HG03066 (cell line): ENCODE measurements at regions not wholly inside any gene's neighbourhood (a gene's known extent, or its start where the extent isn't known, plus 50 kb on each side); places are given as distances from the start of the nearest gene placed in this dataset.
"Not testable (repeated sequence)": the region's sequence is repeated elsewhere in the genome, so short reads cannot be mapped to it uniquely, and the experiment has no call there.

Experiments used
- ATAC-seq: cut with Tn5 transposase; IDR thresholded peaks from one replicate; pipeline ENCODE4 v1.9.1; 2021; ENCODE audit warnings: low read depth; ENCODE audit not compliant: unreplicated experiment

- no peak for ATAC-seq
Observed at GRCh38 chr22:49660794-49661781, 166.6 kb downstream of the BRD1 start.

- no peak for ATAC-seq
Observed at GRCh38 chr22:49660321-49660720, 167.4 kb downstream of the BRD1 start.

DNA sequence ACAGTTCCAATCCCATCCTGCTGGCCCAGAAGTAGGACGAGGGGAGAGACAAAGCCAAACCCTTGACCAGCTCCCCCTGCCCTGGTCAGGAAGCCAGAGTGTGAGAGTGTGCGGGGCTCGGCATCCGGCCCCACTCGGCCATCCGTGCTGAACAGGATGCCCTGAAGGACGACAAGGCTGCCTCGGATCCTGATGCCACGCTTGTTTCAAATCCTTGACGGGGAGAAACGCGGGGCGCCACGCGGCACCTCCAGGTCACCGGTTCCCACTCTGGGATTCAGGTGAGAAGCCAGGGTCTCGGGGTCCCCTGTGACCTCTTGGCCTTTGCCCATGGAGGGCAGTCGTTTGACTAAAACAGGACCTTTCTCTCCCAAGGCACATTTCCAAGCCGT is 167.8 kb downstream of the BRD1 start:
- ATAC-seq: no peak

DNA sequence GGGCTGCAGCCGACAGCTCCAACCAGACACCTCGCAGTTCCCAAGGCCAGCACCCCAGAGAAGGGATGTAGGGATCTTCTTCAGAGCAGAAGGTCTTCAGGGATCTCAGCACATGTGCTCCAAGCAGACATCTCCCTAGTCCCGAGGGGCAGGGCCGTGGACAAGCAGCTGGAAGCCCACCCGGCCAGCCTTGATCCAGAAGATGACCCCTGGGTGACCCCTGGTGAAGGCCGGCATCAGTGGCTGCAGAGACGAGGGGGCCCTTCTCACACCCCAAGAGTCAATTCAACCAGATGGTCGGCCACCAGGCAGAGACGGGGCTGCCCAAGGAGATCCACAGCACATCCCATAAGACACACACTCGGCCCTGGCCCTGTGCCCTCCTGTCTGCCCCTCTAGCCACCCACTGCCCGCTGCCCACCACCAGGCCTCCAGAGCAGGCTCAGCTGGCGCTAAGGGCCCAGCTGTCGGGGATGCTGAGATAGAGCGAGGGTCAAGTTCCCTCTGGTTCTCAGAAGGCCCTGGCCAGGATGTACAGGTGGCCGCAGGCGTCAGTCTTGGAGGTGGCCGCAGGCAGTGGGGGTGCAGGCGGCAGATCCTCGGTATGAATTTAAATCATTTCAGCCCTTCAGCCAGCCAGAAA is 168.3 kb downstream of the BRD1 start:
- ATAC-seq: no peak

DNA sequence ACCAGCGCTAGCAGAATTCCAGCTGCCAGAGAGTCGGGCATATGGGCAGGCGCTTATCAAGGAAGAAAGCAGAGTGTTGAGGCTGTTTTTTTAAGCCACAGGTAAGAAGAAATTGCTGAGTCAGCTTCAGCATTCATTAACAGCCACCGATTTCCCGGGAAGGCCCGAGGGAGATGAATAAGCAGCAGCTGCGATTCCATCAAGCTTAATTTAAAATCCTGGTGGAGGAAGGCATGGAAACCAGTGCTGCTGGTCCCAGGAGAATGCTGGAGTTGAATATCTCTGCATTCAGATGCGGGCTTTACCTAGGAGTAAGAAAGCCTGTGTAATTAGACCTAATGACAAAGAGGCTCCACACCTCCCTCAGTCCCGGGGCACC is 168.8 kb downstream of the BRD1 start:
- ATAC-seq: no peak

DNA sequence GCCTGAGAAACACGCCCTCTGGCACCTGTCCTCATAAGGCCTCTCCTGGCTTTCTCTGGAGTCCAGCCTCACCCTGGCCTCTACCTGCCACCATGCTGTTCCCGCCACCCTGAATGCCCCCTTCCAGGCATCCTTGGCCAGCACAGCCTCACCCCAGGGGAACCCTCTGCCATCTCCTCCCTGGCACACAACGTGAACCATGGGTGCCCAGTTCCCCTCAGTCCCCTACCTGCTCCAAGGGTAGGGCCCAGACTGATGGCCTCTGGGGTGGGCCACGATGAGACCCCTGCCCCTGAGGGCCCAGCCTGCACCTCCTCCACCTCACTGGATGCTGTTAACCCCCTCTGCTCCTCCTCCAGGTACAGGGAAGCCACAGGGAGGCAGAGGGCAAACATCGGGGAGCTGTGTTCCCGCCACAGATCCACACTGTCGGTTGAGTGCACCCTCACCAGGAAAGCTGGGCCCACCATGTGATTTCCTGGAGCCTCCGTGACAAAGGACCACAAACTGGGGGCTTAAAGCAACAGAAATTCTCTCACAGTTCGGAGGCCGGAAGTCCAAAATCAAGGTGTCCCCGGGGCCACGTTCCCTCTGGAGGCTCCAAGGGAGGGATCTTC is 169.6 kb downstream of the BRD1 start:
- no peak for ATAC-seq

DNA sequence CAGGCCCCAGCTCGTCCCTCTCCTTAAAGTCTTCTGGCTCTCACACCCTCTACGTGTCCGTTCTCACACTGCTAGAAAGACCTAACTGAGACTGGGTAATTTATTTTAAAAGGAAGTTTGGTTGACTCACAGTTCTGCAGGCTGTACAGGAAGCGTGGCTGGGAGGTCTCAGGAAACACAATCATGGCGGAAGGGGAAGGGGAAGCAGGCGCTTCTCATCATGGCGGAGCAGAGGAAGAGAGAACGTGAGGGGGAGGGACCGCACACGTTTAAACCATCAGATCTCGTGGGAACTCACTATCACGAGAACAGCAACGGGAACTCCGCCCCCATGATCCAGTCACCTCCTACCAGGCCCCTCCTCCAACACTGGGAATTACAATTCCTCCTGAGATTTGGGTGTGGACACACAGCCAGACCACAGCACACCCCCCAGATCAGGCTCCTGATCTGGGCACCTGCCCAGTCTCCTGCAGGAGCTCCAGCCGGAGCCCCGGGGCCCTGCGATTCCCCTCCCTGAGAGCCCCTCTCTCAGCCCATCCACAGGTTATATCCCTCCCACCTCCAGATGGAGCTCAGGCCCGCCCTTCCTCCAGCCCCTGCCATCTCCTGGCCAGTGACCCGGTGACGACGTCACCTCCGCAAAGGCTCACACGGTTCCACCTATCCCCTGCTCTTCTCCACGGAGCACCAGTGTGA is 170.2 kb downstream of the BRD1 start:
- ATAC-seq: no peak

DNA sequence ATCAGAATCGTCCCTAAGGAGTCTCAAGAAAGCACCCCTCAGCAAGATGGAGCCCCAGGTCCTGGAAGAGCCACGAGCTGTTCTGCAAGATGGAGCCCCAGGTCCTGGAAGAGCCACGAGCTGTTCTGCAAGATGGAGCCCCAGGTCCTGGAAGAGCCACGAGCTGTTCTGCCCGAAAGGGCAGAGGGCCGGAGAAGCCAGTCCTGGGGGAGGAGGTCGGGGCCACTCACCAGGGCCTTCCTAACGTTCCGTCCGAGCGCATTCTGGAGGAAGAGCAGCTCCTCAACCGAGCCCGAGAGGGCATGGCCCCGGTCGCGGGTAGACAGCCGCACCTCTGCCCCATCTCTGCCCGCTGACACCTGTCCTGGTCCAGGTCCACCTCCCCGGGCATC is 170.8 kb downstream of the BRD1 start:
- ATAC-seq: not testable (repeated sequence)

DNA sequence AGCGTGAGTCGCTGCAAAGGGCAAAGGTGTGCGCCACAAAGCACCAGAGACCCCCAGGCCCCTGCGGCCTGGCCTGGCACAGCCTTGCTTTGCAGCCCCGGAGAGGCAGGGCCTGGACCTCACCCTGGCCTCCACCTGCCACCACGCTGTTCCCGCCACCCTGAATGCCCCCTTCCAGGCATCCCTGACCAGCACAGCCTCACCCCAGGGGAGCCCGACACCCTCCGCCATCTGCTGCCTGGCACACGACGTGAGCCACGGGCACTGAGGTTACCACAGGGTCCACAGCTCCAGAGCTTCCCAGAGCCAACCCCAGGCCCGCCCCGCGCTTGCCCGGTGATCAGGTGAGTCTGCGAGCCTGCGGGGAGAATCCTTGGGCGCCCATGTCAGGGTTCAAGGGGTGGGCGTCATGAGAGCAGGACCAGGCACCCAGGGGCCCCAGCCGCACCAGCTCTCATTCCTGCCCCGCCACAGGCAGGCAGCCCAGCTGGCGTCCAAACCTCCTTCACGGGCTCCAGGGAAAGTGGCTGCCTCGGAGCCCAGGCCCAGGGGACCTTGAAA is 171.3 kb downstream of the BRD1 start:
- no peak for ATAC-seq

DNA sequence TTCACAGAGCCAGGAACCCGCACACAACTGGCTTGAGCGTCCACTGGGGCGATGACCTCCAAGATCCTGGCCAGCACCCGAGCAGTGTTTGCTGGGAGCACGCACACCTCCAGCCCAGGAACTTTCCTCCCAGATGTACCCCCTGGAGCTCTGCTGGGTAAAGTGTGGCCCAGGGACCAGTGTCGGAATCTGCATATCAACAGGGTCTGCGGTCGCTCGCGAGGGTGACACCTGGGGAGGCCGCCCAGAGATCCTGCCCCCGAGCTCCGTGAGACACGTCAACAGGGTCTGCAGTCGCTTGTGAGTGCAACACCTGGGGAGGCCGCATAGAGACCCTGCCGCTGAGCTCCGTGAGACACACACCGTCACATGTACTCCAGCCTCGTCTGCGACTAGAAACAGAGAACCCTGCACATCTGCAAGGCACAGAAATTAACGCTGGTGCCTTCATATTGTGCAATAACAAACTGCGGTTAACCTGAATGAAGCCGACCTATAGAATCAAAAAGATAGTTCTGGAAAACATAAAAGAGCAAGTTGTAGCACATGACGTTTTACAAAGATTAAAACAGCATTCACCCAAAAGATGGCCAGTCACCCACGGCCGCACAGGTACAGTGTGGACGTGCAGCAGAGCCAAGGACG is 172.4 kb downstream of the BRD1 start:
- ATAC-seq: no peak

- no peak for ATAC-seq
Observed at GRCh38 chr22:49650336-49651241, 177.1 kb downstream of the BRD1 start.

- no peak for ATAC-seq
Observed at GRCh38 chr22:49649166-49650068, 178.3 kb downstream of the BRD1 start.

GRCh38 chr22:49648053-49648452 is 179.6 kb downstream of the BRD1 start:
- no peak for ATAC-seq

DNA sequence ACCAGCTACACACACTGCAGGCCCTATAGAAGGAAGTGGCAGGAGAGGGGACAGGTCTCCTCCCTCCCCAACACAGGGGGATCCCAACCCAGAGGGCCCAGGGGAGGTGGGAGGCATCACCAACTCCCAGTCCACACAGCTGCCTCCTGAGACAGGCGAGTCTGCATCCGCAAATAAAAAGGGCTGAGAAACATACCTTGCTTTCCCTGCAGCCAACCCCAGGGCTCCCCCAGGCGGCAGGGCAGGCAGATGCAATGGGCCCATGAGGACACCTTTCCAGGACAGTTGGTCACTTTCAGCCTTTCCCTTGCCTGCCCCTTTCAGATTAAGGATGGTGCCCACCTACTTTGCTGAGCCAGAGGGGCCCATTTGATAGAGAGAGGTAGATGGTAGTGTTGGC is 180.0 kb downstream of the BRD1 start:
- ATAC-seq: no peak

DNA sequence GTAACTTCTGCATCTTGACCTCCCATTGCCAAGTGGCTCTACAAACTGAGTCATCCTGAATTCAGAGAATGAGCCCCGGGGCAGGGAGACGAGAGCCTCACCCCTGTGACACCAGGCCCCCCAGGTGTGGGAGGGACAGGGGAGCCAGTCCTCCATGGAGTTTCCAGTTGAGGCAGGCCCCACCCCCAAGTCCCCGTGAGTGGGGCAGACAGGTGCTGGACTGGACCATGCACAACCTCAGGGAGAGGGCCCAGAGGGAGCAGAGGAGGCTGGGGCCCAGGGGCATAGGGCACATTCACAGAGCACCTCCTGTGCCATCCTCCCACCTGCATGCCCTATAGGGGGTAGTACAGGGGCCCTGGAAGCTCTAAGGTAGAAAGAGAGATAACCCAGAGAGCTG is 180.8 kb downstream of the BRD1 start:
- ATAC-seq: no peak

DNA sequence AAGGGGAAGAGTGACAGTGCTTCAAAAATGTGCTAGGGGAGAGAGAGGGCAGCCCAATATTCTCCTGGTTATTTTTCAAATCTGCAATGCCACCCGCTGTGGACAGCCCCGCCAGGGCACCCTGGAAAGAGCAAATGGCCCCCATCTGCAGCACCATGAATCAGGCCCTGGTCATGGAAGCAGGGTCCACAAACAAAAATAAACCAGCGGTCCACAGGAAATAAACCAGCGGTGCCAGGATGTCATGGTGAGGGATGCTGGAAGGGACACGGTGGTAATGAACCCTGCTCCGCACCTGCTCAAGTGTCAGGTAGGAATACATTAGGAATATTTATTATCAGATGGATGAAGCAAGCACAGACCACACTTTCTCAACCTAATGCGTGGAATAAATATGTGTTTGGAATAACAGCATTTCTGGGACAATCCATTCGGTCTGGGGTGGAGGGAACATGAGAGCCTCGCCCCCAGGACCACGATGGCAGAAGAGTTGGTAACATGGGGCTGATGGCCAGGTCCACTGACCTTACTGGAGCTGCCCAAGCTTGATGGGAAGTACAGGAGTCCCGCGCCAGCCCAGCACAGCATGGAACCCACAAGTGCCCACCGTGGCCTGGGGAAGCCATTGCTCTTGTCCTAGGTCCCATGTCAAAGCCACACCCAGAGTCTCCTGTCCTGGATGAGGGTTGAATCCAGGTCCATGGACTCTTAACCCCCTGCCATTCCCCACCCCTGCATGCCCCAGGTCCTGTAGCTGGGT is 181.7 kb downstream of the BRD1 start:
- ATAC-seq: no peak

- no peak for ATAC-seq
Observed at GRCh38 chr22:49645257-49645656, 182.4 kb downstream of the BRD1 start.
